H9 (cell line): ENCODE measurements at regions not wholly inside any gene's neighbourhood (a gene's known extent, or its start where the extent isn't known, plus 50 kb on each side); places are given as distances from the start of the nearest gene placed in this dataset.

Source experiments
- DNase-seq: peaks from one replicate; pipeline ENCODE4 v3.0.0-alpha.2; 2017
- H2AFZ ChIP-seq: one replicate; pipeline ENCODE4 v1.6.1; 2013; ENCODE audit warnings: mild to moderate bottlenecking, low read length, control low read depth, moderate library complexity
- H2AK5ac ChIP-seq: 2 replicates; pipeline ENCODE4 v1.6.1; 2013; ENCODE audit warnings: low read length, control low read depth, mixed read lengths; ENCODE audit not compliant: insufficient read length
- H2BK120ac ChIP-seq: one replicate; pipeline ENCODE4 v1.6.1; 2013; ENCODE audit warnings: low read depth, mild to moderate bottlenecking, low read length, control low read depth, inconsistent platforms; ENCODE audit not compliant: poor library complexity, severe bottlenecking
- H2BK12ac ChIP-seq: 2 replicates; pipeline ENCODE4 v1.6.1; 2013; ENCODE audit warnings: low read length, control low read depth, mixed read lengths, low read depth; ENCODE audit not compliant: insufficient read length
- H2BK15ac ChIP-seq: 2 replicates; pipeline ENCODE4 v1.6.1; 2013; ENCODE audit warnings: low read depth, low read length, control low read depth
- H2BK20ac ChIP-seq: one replicate; pipeline ENCODE4 v1.6.1; 2013; ENCODE audit warnings: low read depth, mild to moderate bottlenecking, low read length, control low read depth, inconsistent platforms; ENCODE audit not compliant: poor library complexity, severe bottlenecking
- H2BK5ac ChIP-seq: 2 replicates; pipeline ENCODE4 v1.6.1; 2013; ENCODE audit warnings: low read length, control low read depth, mixed read lengths; ENCODE audit not compliant: insufficient read length
- H3K14ac ChIP-seq: 2 replicates; pipeline ENCODE4 v1.6.1; 2013; ENCODE audit warnings: low read length, control low read depth; ENCODE audit not compliant: insufficient read depth
- H3K18ac ChIP-seq: 2 replicates; pipeline ENCODE4 v1.6.1; 2013; ENCODE audit warnings: low read depth, mild to moderate bottlenecking, mixed read lengths, low read length, control low read depth; ENCODE audit not compliant: insufficient read length
- H3K23ac ChIP-seq: 2 replicates; pipeline ENCODE4 v1.6.1; 2013; ENCODE audit warnings: low read length, control low read depth, mixed read lengths, low read depth; ENCODE audit not compliant: insufficient read length
- H3K23me2 ChIP-seq: 2 replicates; pipeline ENCODE4 v1.6.1; 2013; ENCODE audit warnings: low read depth, mild to moderate bottlenecking, mixed read lengths, low read length, control low read depth; ENCODE audit not compliant: insufficient read length, poor library complexity, severe bottlenecking
- H3K27ac ChIP-seq: 2 replicates; pipeline ENCODE4 v1.5.1; 2013; ENCODE audit warnings: low read length, control low read depth, mixed read lengths, low read depth; ENCODE audit not compliant: insufficient read length
- H3K27me3 ChIP-seq: 2 replicates; pipeline ENCODE4 v1.6.1; 2013; ENCODE audit warnings: low read length, control low read depth, inconsistent platforms; ENCODE audit not compliant: insufficient read depth
- H3K4ac ChIP-seq: 2 replicates; pipeline ENCODE4 v1.6.1; 2013; ENCODE audit warnings: low read depth, mild to moderate bottlenecking, control low read depth, inconsistent platforms, low read length, moderate library complexity
- H3K4me1 ChIP-seq: 2 replicates; pipeline ENCODE4 v1.6.1; 2013; ENCODE audit warnings: low read length, control low read depth, inconsistent platforms; ENCODE audit not compliant: insufficient read depth
- H3K4me2 ChIP-seq: 2 replicates; pipeline ENCODE4 v1.6.1; 2013; ENCODE audit warnings: low read length, control low read depth, mixed read lengths; ENCODE audit not compliant: insufficient read length, insufficient read depth
- H3K56ac ChIP-seq: 2 replicates; pipeline ENCODE4 v1.6.1; 2013; ENCODE audit warnings: low read depth, mild to moderate bottlenecking, mixed read lengths, low read length, control low read depth; ENCODE audit not compliant: insufficient read length
- H3K79me1 ChIP-seq: 2 replicates; pipeline ENCODE4 v1.6.1; 2013; ENCODE audit warnings: low read depth, mild to moderate bottlenecking, moderate library complexity, low read length, control low read depth, inconsistent platforms; ENCODE audit not compliant: insufficient read depth, poor library complexity, severe bottlenecking
- H3K79me2 ChIP-seq: 2 replicates; pipeline ENCODE4 v1.6.1; 2013; ENCODE audit warnings: low read length, control low read depth, inconsistent platforms; ENCODE audit not compliant: insufficient read depth
- H3K9ac ChIP-seq: 2 replicates; pipeline ENCODE4 v1.6.1; 2013; ENCODE audit warnings: low read length, control low read depth, mixed read lengths; ENCODE audit not compliant: insufficient read length; ENCODE audit errors: extremely low read depth
- H3K9me3 ChIP-seq: one replicate; pipeline ENCODE4 v1.6.1; 2013; ENCODE audit warnings: low read depth, low read length, inconsistent platforms; ENCODE audit not compliant: control insufficient read depth
- H3T11ph ChIP-seq: one replicate; pipeline ENCODE4 v1.6.1; 2013; ENCODE audit warnings: mild to moderate bottlenecking, low read length, control low read depth, inconsistent platforms
- H4K20me1 ChIP-seq: one replicate; pipeline ENCODE4 v1.6.1; 2013; ENCODE audit not compliant: control insufficient read depth, insufficient read length, insufficient read depth
- H4K5ac ChIP-seq: 2 replicates; pipeline ENCODE4 v1.6.1; 2013; ENCODE audit warnings: low read depth, mild to moderate bottlenecking, mixed read lengths, low read length, control low read depth; ENCODE audit not compliant: insufficient read length
- H4K8ac ChIP-seq: replicated peaks from 2 replicates; pipeline ENCODE4 v1.6.1; 2013; ENCODE audit warnings: low read length, control low read depth, mixed read lengths, low read depth; ENCODE audit not compliant: insufficient read length
- H4K91ac ChIP-seq: 2 replicates; pipeline ENCODE4 v1.6.1; 2013; ENCODE audit warnings: low read depth, mild to moderate bottlenecking, moderate library complexity, mixed read lengths, low read length, control low read depth; ENCODE audit not compliant: insufficient read length
- H3K27ac Mint-ChIP-seq, 3 experiments: 2 replicates in 2 of 3; 3 replicates in 1 of 3; pipeline ENCODE4 v1.8.0; 2020 to 2021; ENCODE audit warnings: mixed read lengths in 3 of 3, mild to moderate bottlenecking in 1 of 3, moderate library complexity in 1 of 3
- H3K27me3 Mint-ChIP-seq: 2 replicates; pipeline ENCODE4 v1.8.0; 2021; ENCODE audit warnings: low read depth, mild to moderate bottlenecking, moderate library complexity, mixed read lengths
- H3K36me3 Mint-ChIP-seq, 3 experiments: 2 replicates in 2 of 3; 3 replicates in 1 of 3; pipeline ENCODE4 v1.8.0; 2020 to 2021; ENCODE audit warnings: low read depth in 3 of 3, mixed read lengths in 3 of 3; ENCODE audit not compliant: insufficient read depth in 1 of 3
- H3K4me1 Mint-ChIP-seq, 2 experiments: 2 replicates each; pipeline ENCODE4 v1.8.0; 2020; ENCODE audit warnings: mixed read lengths in 2 of 2
- H3K4me3 Mint-ChIP-seq, 2 experiments: 2 replicates in 1 of 2; 3 replicates in 1 of 2; pipeline ENCODE4 v1.8.0; 2020 to 2021; ENCODE audit warnings: mild to moderate bottlenecking in 2 of 2, mixed read lengths in 2 of 2, moderate library complexity in 1 of 2
- H3K9me3 Mint-ChIP-seq, 2 experiments: 2 replicates in 1 of 2; 3 replicates in 1 of 2; pipeline ENCODE4 v1.8.0; 2020; ENCODE audit warnings: mild to moderate bottlenecking in 2 of 2, mixed read lengths in 2 of 2, moderate library complexity in 1 of 2
- WGBS: extraction: QIAGEN DNeasy Blood & Tissue Kit; methylation state at CpG from one replicate; pipeline ENCODE4 v1.1.7; 2013; ENCODE audit warnings: missing lambda C conversion rate, low lambda C conversion rate, mixed read lengths; ENCODE audit not compliant: insufficient read length; ENCODE audit errors: extremely low coverage; 5-methylcytosine and 5-hydroxymethylcytosine counted together
- TF ChIP-seq, protein P1 (sequence below): fragments of 200-600 bp; sonication (generic); conservative IDR thresholded peaks from 3 replicates; pipeline ENCODE4 v1.8.0; 2021; ENCODE audit warnings: antibody characterized with exemption, mild to moderate bottlenecking

DNA sequence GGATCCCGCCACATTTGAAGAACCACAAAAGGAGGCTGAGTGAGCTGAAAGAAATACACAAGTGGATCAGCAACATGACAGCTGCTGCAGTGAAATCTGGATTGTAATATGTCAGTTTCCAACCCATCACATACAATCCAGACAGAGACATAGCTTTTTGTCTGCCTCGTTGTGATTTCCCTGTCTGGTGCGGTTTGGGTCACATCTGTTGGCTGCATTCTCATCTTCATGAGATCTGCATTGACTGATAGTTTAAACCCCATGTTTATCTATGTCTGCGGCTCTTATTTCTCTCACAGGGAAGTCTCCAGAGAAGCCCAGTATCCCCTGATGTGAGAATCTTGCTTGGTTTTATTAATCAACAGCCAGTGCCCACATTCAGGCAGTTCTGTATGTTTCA lies 403.1 kb upstream of the ZNF608 start:
- H3K27ac Mint-ChIP-seq, result no peak overlapping the region
- Histone ChIP-seq H3K9me3 (no peaks in the 10 kb centered on the region), H3K27me3 (no peaks in the 10 kb centered on the region), H3K79me2 (no peaks in the 10 kb centered on the region), H2BK5ac (no peak overlapping the region), H3K27ac (no peak overlapping the region), H3K23me2 (no peaks in the 10 kb centered on the region), H3T11ph (no peak overlapping the region), H3K79me1 (no peaks in the 10 kb centered on the region), H3K23ac (no peak overlapping the region), H2BK120ac (no peak overlapping the region), H4K91ac (no peak overlapping the region), H2AK5ac (no peak overlapping the region), H4K20me1 (no peaks in the 10 kb centered on the region), H4K5ac (no peak overlapping the region), H2AFZ (no peak overlapping the region), H4K8ac (no peak overlapping the region), H3K4me1 (peaks cover 5% of the 10 kb centered on the region; the same call in 1 of the 2 replicates), H3K4ac (no peak overlapping the region), H2BK12ac (no peak overlapping the region), H2BK15ac (no peak overlapping the region), H2BK20ac (no peak overlapping the region), H3K4me2 (no peak overlapping the region), H3K9ac (no peak overlapping the region), H3K18ac (no peak overlapping the region), H3K56ac (no peak overlapping the region), H3K14ac (no peak overlapping the region)
- H3K4me3 Mint-ChIP-seq, result no peak overlapping the region
- no peak for DNase-seq
- WGBS, result no CpG with 5 or more reads among the region's 4 CpGs
- no peaks in the 10 kb centered on the region for H3K9me3 Mint-ChIP-seq
- no peaks in the 10 kb centered on the region for H3K27me3 Mint-ChIP-seq
- no peaks in the 10 kb centered on the region for H3K36me3 Mint-ChIP-seq
- H3K4me1 Mint-ChIP-seq, result peaks cover 40 to 47% of the 10 kb centered on the region in 2 experiments
- TF ChIP-seq, protein P1, sequence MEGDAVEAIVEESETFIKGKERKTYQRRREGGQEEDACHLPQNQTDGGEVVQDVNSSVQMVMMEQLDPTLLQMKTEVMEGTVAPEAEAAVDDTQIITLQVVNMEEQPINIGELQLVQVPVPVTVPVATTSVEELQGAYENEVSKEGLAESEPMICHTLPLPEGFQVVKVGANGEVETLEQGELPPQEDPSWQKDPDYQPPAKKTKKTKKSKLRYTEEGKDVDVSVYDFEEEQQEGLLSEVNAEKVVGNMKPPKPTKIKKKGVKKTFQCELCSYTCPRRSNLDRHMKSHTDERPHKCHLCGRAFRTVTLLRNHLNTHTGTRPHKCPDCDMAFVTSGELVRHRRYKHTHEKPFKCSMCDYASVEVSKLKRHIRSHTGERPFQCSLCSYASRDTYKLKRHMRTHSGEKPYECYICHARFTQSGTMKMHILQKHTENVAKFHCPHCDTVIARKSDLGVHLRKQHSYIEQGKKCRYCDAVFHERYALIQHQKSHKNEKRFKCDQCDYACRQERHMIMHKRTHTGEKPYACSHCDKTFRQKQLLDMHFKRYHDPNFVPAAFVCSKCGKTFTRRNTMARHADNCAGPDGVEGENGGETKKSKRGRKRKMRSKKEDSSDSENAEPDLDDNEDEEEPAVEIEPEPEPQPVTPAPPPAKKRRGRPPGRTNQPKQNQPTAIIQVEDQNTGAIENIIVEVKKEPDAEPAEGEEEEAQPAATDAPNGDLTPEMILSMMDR, result no peak
